22Rv1 (cell line): ENCODE measurements at regions not wholly inside any gene's neighbourhood (a gene's known extent, or its start where the extent isn't known, plus 50 kb on each side); places are given as distances from the start of the nearest gene placed in this dataset.

Experiments
- H3K27ac ChIP-seq: fragments of 450-650 bp; 2 replicates; pipeline ENCODE4 v1.5.1; 2017
- ZFX ChIP-seq: fragments of 450-650 bp; IDR thresholded peaks from 2 replicates; pipeline ENCODE4 v1.6.1; 2017; ENCODE audit warnings: antibody characterized with exemption, borderline replicate concordance
- TF ChIP-seq, protein P1 (sequence below): fragments of 450-650 bp; IDR thresholded peaks from 2 replicates; pipeline ENCODE4 v1.5.1; 2017; ENCODE audit warnings: mild to moderate bottlenecking

DNA sequence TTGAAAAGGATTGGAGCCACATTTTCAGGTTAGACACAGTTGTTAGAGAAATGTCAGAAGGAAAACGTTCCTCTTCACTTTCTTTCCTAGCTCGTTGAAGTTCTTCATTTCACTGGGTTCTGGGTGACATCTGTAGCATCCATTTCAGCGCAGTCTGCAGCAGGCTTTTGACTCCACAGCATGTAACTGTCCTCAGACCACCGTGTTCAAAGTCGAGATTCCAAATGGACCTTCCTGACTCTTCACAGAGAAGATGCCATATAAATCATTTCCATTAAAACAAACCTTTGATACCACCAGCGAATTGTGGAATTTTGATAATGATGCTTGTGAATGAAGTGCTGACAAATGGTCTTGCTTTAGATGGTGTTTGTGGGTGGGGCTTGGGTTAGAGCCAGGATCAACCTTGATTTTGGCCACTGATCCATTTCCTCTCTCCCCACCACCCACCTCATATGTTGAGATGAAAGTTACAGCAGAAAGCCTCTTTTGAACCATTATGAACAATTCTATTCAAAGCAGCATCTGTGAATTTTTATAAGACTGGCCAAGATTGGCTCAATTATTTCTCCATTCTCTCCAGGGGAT, 185.3 kb upstream of the PREP start:
- TF ChIP-seq, protein P1, sequence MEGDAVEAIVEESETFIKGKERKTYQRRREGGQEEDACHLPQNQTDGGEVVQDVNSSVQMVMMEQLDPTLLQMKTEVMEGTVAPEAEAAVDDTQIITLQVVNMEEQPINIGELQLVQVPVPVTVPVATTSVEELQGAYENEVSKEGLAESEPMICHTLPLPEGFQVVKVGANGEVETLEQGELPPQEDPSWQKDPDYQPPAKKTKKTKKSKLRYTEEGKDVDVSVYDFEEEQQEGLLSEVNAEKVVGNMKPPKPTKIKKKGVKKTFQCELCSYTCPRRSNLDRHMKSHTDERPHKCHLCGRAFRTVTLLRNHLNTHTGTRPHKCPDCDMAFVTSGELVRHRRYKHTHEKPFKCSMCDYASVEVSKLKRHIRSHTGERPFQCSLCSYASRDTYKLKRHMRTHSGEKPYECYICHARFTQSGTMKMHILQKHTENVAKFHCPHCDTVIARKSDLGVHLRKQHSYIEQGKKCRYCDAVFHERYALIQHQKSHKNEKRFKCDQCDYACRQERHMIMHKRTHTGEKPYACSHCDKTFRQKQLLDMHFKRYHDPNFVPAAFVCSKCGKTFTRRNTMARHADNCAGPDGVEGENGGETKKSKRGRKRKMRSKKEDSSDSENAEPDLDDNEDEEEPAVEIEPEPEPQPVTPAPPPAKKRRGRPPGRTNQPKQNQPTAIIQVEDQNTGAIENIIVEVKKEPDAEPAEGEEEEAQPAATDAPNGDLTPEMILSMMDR: no peak
- no peak for TF ChIP-seq ZFX
- H3K27ac ChIP-seq: no peak overlapping the region

DNA sequence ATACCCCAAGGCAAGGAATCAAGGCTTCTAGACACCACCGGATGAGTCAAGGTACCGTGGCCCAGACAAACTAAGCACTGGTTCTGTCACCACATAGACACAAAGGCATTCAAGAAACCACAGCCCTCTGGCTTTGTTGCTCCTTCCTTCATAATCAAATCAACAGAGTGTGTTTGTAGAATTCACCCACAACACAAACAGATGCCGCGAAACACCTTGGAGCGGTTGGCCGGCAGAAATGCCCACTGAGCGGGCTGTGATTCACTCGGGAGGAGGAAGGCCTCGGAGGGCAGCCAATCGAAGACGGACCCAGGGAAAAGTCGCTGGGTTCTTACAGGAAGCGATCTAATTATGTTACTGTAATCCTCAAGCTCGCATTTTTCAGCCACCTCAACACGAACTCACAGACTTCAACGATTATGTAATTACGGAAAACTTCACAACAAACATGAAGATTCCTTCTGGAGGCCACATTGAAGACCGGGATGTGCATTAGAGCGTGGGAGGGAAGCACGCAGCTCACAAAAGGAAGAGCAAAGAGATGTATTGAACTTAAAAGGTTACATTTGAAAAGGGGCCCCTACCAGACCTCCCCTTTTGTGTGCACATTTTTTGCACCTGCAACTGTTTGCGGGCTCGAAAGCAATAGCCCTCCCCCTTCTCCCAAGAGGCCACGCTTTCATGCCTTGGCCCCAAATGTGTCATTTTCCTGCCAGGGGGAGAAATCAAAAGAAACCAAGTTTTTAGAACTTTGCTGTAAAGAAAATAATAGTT, 184.7 kb upstream of the PREP start:
- TF ChIP-seq, protein P1: no peak
- no peak for TF ChIP-seq ZFX
- H3K27ac ChIP-seq: no peak overlapping the region

DNA sequence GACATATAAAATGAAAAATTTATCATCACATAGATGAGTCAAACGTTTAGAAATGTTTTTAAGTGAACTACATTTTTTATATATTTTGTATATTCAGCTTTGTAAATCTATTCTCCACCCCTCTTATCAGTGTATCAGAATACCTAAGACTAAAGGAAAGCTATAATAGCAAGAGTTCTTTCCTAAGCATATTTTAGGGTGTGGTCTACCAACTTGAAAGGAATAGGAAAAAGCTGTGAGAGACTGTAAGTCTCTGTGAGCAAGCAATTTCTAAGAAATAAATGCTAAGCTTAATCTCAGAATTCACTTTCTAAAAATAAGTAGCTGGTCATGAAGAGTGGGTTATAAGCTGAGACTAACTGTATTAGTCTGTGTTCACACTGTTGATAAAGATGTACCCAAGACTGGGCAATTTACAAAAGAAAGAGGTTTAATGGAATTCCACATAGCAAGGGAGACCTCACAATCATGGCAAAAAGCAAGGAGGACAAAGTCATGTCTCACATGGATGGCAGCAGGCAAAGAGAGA, 175.4 kb upstream of the PREP start:
- no peak for TF ChIP-seq ZFX
- TF ChIP-seq, protein P1: no peak
- no peak overlapping the region for H3K27ac ChIP-seq

DNA sequence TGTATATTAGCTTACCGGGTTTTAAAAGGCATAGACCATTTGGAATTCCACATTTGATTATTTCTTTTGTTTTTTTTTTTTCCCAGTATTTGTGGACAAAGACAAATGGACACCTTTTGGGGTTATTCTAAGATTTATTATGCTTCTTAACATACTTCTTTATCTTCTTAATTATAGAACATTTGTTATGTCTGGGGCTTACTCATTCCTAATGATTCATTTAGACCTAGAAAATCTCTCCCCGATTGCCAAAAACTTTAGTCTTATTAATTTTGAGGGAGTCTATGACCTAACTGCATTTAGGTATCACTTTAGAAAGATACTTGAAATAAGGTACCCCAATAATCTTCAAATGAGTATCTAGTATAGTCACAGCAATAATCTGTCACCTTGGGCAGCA, 170.7 kb upstream of the PREP start:
- TF ChIP-seq, protein P1: no peak
- no peak for TF ChIP-seq ZFX

GRCh38 chr6:105573138-105573537, 170.3 kb upstream of the PREP start:
- no peak overlapping the region for H3K27ac ChIP-seq

More for the DNA sequence above, 170.7 kb upstream of the PREP start:
- no peak overlapping the region for H3K27ac ChIP-seq

GRCh38 chr6:105570416-105570815, 167.5 kb upstream of the PREP start:
- no peak overlapping the region for H3K27ac ChIP-seq
- TF ChIP-seq ZFX: no peak
- TF ChIP-seq, protein P1: no peak

More at GRCh38 chr6:105573138-105573537, 170.3 kb upstream of the PREP start:
- TF ChIP-seq, protein P1: no peak
- no peak for TF ChIP-seq ZFX

DNA sequence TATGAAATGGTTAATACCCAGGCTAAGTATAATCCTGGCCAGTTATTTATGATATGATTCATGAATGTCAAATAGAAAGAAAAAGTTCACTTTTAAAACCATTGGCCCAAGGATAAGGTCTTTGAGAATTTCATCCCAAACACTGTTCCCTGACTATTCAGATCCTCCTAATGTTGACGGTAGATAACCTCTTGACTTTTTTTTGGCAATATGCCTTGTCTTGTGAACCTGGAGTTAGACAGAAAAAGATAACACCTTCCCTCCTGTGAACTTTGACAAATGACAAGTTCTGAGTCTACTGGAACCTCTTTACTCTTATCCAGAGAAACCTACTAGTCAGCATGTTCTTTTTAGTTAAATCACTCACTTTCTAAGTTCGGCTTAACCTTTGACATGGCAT, 166.8 kb upstream of the PREP start:
- TF ChIP-seq ZFX: no peak
- TF ChIP-seq, protein P1: no peak
- no peak overlapping the region for H3K27ac ChIP-seq
